Caco-2 (cell line): ENCODE measurements at regions not wholly inside any gene's neighbourhood (a gene's known extent, or its start where the extent isn't known, plus 50 kb on each side); places are given as distances from the start of the nearest gene placed in this dataset.
A peak's percentile ranks its signal among the peaks of the same experiment; 100 is the strongest.

Source experiments
- BruUV-seq: library from RNA; stranded (reverse); fragments of 400-500 nt; replicated peaks from 2 replicates; lab custom pipeline; 2021; lab: Mats Ljungman, UMichigan
- CTCF ChIA-PET: fragments of 300-600 bp; sonication (Branson Sonifier 250); formaldehyde crosslinking; loops from one replicate; lab custom pipeline; 2022; ENCODE audit warnings: antibody characterized with exemption; lab: Charles Lee
- POLR2A ChIA-PET: fragments of 300-600 bp; sonication (Branson Sonifier 250); formaldehyde crosslinking; loops from one replicate; lab custom pipeline; 2022; ENCODE audit warnings: antibody characterized with exemption; lab: Charles Lee
- DNase-seq, 2 experiments: peaks; one replicate each; pipeline versions ENCODE4 v3.0.0 to v3.0.0-alpha.2; 2020 to 2022
- H3K27me3 ChIP-seq: replicated peaks from 2 replicates; pipeline ENCODE4 v1.6.0; 2011; ENCODE audit warnings: low read length; ENCODE audit not compliant: control insufficient read depth, insufficient read depth
- H3K36me3 ChIP-seq: 2 replicates; pipeline ENCODE4 v1.5.1; 2011; ENCODE audit warnings: low read length; ENCODE audit not compliant: control insufficient read depth, insufficient read depth
- H3K4me1 ChIP-seq: fragments of 250-450 bp; sonication (Bioruptor Pico); 2 replicates; pipeline ENCODE4 v1.5.1; 2020; ENCODE audit warnings: mild to moderate bottlenecking
- H3K4me3 ChIP-seq: 2 replicates; pipeline ENCODE4 v1.5.1; 2011; ENCODE audit warnings: low read depth, mild to moderate bottlenecking, control low read depth, low read length
- H3K9me3 ChIP-seq: fragments of 250-450 bp; sonication (Bioruptor Pico); 2 replicates; pipeline ENCODE4 v1.5.1; 2020; ENCODE audit warnings: mild to moderate bottlenecking, moderate library complexity
- H3K27ac Mint-ChIP-seq: one replicate; pipeline ENCODE4 v1.8.0; 2022; ENCODE audit warnings: mixed read lengths; ENCODE audit not compliant: unreplicated experiment
- H3K27me3 Mint-ChIP-seq: one replicate; pipeline ENCODE4 v1.8.0; 2022; ENCODE audit warnings: mixed read lengths; ENCODE audit not compliant: insufficient read depth, unreplicated experiment
- H3K36me3 Mint-ChIP-seq: one replicate; pipeline ENCODE4 v1.8.0; 2022; ENCODE audit warnings: mild to moderate bottlenecking, mixed read lengths; ENCODE audit not compliant: insufficient read depth, unreplicated experiment
- H3K4me1 Mint-ChIP-seq: one replicate; pipeline ENCODE4 v1.8.0; 2022; ENCODE audit warnings: low read depth, mixed read lengths; ENCODE audit not compliant: unreplicated experiment
- H3K4me3 Mint-ChIP-seq: one replicate; pipeline ENCODE4 v1.8.0; 2022; ENCODE audit warnings: mild to moderate bottlenecking, moderate library complexity, mixed read lengths; ENCODE audit not compliant: unreplicated experiment
- H3K9me3 Mint-ChIP-seq: one replicate; pipeline ENCODE4 v1.8.0; 2022; ENCODE audit warnings: mixed read lengths; ENCODE audit not compliant: unreplicated experiment
- CTCF ChIP-seq, 2 experiments: fragments of 200-600 bp in 1 of 2; IDR thresholded peaks; 1 replicate in 1 of 2; 2 replicates in 1 of 2; pipeline versions ENCODE4 v1.5.1 to v1.8.0; 2011 to 2022; ENCODE audit warnings: antibody characterized with exemption in 1 of 2, control low read depth in 1 of 2, inconsistent platforms in 1 of 2, low read depth in 1 of 2, low read length in 1 of 2, mild to moderate bottlenecking in 1 of 2, moderate library complexity in 1 of 2; ENCODE audit not compliant: insufficient read depth in 1 of 2, severe bottlenecking in 1 of 2, unreplicated experiment in 1 of 2
- intact Hi-C: fragments of 100-400 bp; cut with micrococcal nuclease; formaldehyde crosslinking; loops from one replicate; pipeline ENCODE4 v1.10.0; 2022; ENCODE audit not compliant: unreplicated experiment

GRCh38 chr11:15629690-15630321, 515.1 kb downstream of the INSC start:
- CTCF ChIA-PET = interaction anchor here (0.7 to 1.1 kb wide), 2 partner anchors 622 to 984 kb away, joined by 3 to 6 read pairs; no protein-coding TSS in a partner anchor
- POLR2A ChIA-PET = no interaction called here
- no peaks in the 10 kb centered on the region for H3K9me3 Mint-ChIP-seq
- no peak overlapping the region for H3K4me3 Mint-ChIP-seq
- DNase-seq = peak; percentile 43 to 47
- no TSS peak for BruUV-seq
- Histone ChIP-seq H3K4me3 (no peak overlapping the region), H3K36me3 (no peaks in the 10 kb centered on the region), H3K9me3 (no peaks in the 10 kb centered on the region), H3K4me1 (peaks cover 3% of the 10 kb centered on the region), H3K27me3 (no peaks in the 10 kb centered on the region)
- no peaks in the 10 kb centered on the region for H3K36me3 Mint-ChIP-seq
- TF ChIP-seq CTCF (IDR thresholded peaks at IDR 0.05; ENCODE audit: insufficient read depth in 1 of 2, low read depth in 1 of 2, low read length in 1 of 2, severe bottlenecking in 1 of 2, unreplicated experiment in 1 of 2) = peak; percentile 10 to 30
- intact Hi-C loops = no loop called here
- no peaks in the 10 kb centered on the region for H3K4me1 Mint-ChIP-seq
- no peak overlapping the region for H3K27ac Mint-ChIP-seq
- H3K27me3 Mint-ChIP-seq = no peaks in the 10 kb centered on the region

DNA sequence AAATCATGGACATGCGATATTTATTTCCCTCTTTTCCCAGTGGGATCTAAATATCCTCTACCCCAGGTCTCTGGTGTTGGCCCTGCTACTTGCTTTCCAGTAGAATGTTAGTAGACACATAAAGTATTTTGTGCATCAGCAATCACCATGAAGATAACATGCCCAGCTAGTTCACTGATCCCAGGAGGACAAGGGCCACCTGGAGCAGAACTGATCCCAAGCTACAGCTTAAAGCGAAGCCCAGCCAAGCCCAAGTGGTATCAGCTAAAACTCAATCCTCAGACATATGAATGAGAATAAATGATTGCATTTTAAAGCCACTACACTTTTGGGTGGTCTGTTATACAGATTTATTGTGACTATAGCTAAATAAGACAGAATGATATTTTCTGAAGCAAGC, 516.2 kb downstream of the INSC start:
- no peak for TF ChIP-seq CTCF (IDR thresholded peaks at IDR 0.05; ENCODE audit: insufficient read depth in 1 of 2, low read depth in 1 of 2, low read length in 1 of 2, severe bottlenecking in 1 of 2, unreplicated experiment in 1 of 2)
- Histone ChIP-seq H3K36me3 (no peaks in the 10 kb centered on the region), H3K27me3 (no peaks in the 10 kb centered on the region), H3K4me1 (0 out of 2 replicates have a peak, but pooled peaks cover 6% of the 10 kb centered on the region), H3K9me3 (no peaks in the 10 kb centered on the region), H3K4me3 (no peak overlapping the region)
- CTCF ChIA-PET = no interaction called here
- POLR2A ChIA-PET = no interaction called here
- Mint-ChIP-seq H3K9me3 (no peaks in the 10 kb centered on the region), H3K27me3 (no peaks in the 10 kb centered on the region), H3K4me1 (no peaks in the 10 kb centered on the region), H3K36me3 (no peaks in the 10 kb centered on the region), H3K27ac (no peak overlapping the region), H3K4me3 (no peak overlapping the region)
- intact Hi-C loops = no loop called here
- no peak for DNase-seq
- BruUV-seq = no TSS peak

- Mint-ChIP-seq H3K9me3 (no peaks in the 10 kb centered on the region), H3K4me1 (no peaks in the 10 kb centered on the region), H3K27me3 (peaks cover 2% of the 10 kb centered on the region), H3K4me3 (no peak overlapping the region), H3K27ac (no peak overlapping the region), H3K36me3 (no peaks in the 10 kb centered on the region)
- H3K4me1 ChIP-seq = 0 out of 2 replicates have a peak, but pooled peaks cover 6% of the 10 kb centered on the region
- intact Hi-C loops = no loop called here
- no peak overlapping the region for H3K4me3 ChIP-seq
- TF ChIP-seq CTCF (IDR thresholded peaks at IDR 0.05; ENCODE audit: insufficient read depth in 1 of 2, low read depth in 1 of 2, low read length in 1 of 2, severe bottlenecking in 1 of 2, unreplicated experiment in 1 of 2) = no peak
- no peaks in the 10 kb centered on the region for H3K9me3 ChIP-seq
- BruUV-seq = no TSS peak
- POLR2A ChIA-PET = no interaction called here
- CTCF ChIA-PET = no interaction called here
- no peak for DNase-seq
- H3K27me3 ChIP-seq = no peaks in the 10 kb centered on the region
- H3K36me3 ChIP-seq = no peaks in the 10 kb centered on the region
These were observed 520.8 kb downstream of the INSC start for GRCh38 chr11:15635521-15635920.
